ENCODE measurements at regions not wholly inside any gene's neighbourhood (a gene's known extent, or its start where the extent isn't known, plus 50 kb on each side); places are given as distances from the start of the nearest gene placed in this dataset.

GRCh38 chr1:58062635-58063034, 483.9 kb downstream of the OMA1 start:
- TF ChIP-seq EP300 (IDR thresholded peaks at IDR 0.05; ENCODE audit: borderline replicate concordance in 1 of 2, low read depth in 1 of 2, low read length in 1 of 2) (no peak), GABPA (IDR thresholded peaks at IDR 0.05; ENCODE audit: low read depth) (no peak), CTCF (IDR thresholded peaks at IDR 0.05) (no peak), MEF2A (IDR thresholded peaks at IDR 0.05; ENCODE audit: borderline replicate concordance, low read depth) (no peak), TEAD4 (IDR thresholded peaks at IDR 0.05; ENCODE audit: borderline replicate concordance, insufficient read depth) (no peak), RCOR1 (IDR thresholded peaks at IDR 0.05; ENCODE audit: low read length) (no peak), REST (IDR thresholded peaks at IDR 0.05; ENCODE audit: low read depth, low read length) (no peak), USF2 (IDR thresholded peaks at IDR 0.05; ENCODE audit: borderline replicate concordance, low read depth, low read length) (no peak), RAD21 (IDR thresholded peaks at IDR 0.05; ENCODE audit: low read length) (no peak), TAF1 (IDR thresholded peaks at IDR 0.05; ENCODE audit: borderline replicate concordance, low read depth, low read length) (no peak), EZH2phosphoT487 (IDR thresholded peaks at IDR 0.05; ENCODE audit: borderline replicate concordance, low read depth) (no peak), RFX5 (IDR thresholded peaks at IDR 0.05; ENCODE audit: low read length) (no peak)

Data from SK-N-SH (cell line).